ENCODE measurements at regions not wholly inside any gene's neighbourhood (a gene's known extent, or its start where the extent isn't known, plus 50 kb on each side); places are given as distances from the start of the nearest gene placed in this dataset.
A peak's percentile ranks its signal among the peaks of the same experiment; 100 is the strongest.

DNA sequence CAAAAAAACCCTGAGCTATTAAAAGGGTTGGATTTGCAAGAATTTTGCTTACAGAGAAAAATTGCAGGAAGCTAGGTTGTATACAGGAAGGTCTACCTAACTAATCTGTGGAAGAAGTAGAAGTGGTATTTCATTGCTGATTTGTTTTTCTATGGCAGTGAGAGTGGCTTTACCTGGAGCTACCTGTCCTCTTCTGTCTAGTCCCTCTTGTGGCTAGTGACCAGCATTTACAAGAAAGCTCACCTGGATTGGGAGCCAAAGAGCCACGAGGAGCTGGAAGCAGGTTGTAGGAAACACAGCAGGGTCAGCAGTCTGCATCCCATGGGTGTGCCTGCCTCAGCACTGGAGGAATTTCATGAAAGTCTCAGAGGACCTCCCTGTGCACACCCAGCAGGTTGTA is 120.3 kb upstream of the RALGAPA2 start:
- no peak for DNase-seq (ENCODE audit: low read depth in 1 of 2, low spot score in 1 of 2)

DNA sequence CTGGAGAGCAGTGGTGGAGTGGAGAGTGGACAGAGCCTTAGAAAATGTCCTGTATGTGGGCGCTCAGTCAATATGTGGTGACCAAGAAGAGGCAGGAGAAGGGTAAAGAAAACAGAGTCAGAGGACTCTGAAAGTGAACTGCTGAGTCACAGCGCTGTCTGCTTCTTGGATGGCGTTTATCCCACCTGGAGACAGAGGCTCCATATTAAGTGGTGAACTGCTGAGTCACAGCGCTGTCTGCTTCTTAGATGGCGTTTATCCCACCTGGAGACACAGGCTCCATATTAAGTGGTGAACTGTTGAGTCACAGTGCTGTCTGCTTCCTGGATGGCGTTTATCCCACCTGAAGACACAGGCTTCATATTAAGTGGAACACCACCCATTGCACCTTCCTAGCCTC is 119.3 kb upstream of the RALGAPA2 start:
- DNase-seq (ENCODE audit: low read depth in 1 of 2, low spot score in 1 of 2): no peak

DNA sequence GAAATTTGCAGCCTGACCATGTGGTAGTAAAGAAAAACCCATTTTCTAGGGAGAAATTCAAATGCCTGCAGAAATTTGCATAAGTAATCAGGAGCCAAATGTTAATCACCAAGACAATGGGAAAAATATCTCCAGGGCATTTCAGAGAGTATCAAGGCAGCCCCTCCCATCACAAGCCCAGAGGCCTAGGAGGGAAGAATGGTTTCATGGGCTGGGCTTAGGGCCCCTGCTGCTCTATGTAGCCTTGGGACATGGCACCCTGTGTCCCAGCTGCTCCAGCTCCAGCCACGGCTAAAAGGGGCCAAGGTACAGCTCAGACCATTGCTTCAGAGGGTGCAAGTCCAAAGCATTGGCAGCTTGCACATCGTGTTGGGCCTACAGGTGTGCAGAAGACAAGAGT is 117.2 kb upstream of the RALGAPA2 start:
- no peak for DNase-seq (ENCODE audit: low read depth in 1 of 2, low spot score in 1 of 2)

DNA sequence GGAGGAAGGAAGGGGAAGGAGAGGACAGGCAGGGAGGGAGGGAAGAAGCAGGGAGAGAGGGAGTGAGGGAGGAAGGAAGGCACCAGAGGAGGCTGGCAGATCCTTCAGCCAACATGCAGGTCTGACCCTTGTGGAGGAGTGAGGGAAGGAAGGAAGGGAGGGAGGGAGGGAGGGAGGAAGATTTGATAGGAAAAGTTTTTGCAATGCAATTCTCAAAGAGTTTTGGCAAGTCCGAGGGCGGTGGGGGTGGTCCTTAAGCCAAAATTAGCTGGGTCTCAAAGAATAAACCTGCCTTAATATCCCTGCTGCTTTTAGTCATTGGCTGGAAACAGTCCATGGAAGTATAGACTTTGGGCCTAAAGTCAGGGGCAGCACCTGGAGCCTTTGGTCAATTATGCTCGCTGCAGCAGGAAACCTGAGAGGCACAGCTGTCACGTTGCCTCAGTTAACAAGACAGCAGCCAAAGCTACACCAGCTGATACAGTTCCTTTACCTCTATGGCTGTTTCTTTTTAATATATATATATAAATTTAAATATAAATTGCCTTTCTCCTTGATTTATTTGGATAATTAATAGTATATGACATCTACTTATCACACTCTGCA is 115.7 kb upstream of the RALGAPA2 start:
- DNase-seq (ENCODE audit: low read depth in 1 of 2, low spot score in 1 of 2): no peak

DNA sequence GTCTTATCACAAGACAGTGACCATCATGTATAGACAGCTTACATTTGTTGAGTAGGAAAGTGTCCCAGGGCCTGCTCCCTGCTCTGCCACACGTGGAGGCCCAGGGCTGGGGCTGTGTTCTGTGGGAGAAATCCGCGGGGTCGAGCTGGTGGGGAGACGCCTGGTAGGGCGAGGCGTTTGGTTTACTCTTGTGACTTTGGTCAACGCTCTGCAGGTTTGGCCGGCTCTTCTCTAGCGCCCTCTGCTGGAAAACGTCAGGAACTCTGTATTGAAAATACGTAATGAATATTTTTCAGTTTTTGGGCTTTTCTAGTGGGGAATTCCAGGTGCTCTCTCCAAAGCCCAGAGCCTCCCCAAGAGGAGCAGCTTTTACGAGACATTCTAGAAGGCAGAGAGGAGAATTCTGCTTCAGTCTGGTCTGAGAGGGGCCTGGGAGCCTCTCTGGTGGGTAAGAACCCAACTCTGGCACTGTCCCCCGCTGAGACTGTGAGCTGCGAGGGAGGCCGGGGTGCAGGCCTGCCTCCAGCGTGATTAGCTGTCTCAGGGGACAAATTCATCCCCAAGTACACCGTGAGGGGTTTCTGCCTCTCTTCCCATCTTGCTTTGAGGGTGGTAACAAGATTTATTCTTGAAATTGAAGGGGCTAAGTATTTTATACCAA is 112.6 kb upstream of the RALGAPA2 start:
- peak; percentile 1 to 4 for DNase-seq (ENCODE audit: low read depth in 1 of 2, low spot score in 1 of 2)

DNA sequence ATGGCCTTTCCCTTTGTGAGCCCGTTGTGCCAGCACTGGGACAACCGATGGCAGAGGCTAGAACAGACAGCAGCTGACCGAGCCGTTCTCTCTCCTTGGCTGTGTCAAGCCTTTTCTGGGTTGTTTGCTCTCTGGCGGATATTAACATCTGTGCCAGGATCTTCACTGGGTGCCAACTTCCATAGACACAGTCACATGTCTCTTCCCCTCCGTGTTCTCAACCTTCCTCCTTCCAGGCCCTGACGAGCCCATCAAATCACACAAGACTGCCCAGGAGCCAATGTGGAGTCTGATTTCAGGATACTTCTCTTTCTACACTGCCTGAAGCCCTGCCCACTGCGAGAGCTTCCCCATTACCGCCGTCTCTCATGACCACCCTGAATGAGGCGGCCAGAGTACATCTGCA is 111.0 kb upstream of the RALGAPA2 start:
- no peak for DNase-seq (ENCODE audit: low read depth in 1 of 2, low spot score in 1 of 2)

DNA sequence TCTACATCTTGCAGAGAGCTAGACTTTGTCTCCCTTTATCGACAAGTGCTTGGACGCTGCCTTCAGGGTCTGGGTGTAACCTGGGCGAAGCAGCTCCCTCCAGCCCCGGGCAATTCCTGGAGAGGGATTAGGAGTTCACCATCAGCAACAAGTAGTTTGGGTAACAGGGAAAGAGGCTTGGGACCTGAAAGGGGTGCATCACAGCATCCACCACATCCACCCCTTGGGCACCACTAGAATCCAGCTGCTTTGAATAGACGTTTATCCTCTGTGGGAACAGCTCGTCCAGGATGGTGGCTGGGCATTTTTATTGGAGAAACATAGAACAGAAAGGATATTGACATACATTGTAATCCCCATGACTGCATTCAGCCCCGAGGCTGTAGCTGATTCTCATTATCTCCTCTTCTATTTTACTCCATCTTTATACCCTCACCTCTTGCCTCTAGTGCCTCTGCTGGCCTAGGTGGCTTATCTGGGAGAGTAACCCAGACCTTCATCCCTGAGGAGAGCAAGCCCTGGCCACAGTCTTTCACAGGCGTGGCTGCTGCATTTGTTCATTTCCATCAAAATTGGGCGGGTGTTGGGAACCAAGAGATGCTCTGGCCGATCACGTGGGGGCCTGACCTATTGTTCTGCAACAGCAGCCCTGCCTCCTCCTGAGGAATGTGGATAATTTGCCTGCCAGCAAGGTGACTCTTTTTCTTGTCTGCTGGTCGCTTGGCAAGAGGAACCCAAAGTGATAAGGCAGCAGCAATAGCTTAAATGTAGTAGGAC is 109.2 kb upstream of the RALGAPA2 start:
- DNase-seq (ENCODE audit: low read depth in 1 of 2, low spot score in 1 of 2): no peak

- DNase-seq (ENCODE audit: low read depth in 1 of 2, low spot score in 1 of 2): no peak
Measured at GRCh38 chr20:20820785-20821483, 108.5 kb upstream of the RALGAPA2 start.

GRCh38 chr20:20820104-20820503 is 107.7 kb upstream of the RALGAPA2 start:
- no peak for DNase-seq (ENCODE audit: low read depth in 1 of 2, low spot score in 1 of 2)

GRCh38 chr20:20816969-20817755 is 104.7 kb upstream of the RALGAPA2 start:
- DNase-seq (ENCODE audit: low read depth in 1 of 2, low spot score in 1 of 2): no peak

GRCh38 chr20:20815711-20816455 is 103.4 kb upstream of the RALGAPA2 start:
- DNase-seq (ENCODE audit: low read depth in 1 of 2, low spot score in 1 of 2): no peak

DNA sequence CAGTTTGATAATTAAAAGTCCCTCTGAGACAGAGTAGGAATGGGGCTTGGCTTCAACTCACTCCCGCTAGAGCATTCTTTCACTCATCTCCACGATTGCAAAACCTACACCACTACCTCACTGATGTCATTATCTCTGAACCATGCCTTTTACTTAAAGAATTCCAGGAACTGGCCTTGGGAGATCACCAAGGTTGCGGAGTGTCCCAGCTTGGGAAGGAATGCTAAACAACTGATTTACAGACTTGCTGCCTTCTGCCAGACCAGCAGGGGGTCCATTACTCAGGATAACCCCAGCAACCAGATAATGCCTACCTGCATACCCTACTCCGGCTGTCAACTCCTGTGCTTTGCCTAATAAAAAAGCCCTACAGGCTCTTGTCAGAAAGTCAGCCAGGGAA is 102.2 kb upstream of the RALGAPA2 start:
- no peak for DNase-seq (ENCODE audit: low read depth in 1 of 2, low spot score in 1 of 2)

- no peak for DNase-seq (ENCODE audit: low read depth in 1 of 2, low spot score in 1 of 2)
Measured at GRCh38 chr20:20812136-20812535, 99.7 kb upstream of the RALGAPA2 start.

GRCh38 chr20:20808016-20808415 is 95.6 kb upstream of the RALGAPA2 start:
- DNase-seq (ENCODE audit: low read depth in 1 of 2, low spot score in 1 of 2): no peak

GRCh38 chr20:20806121-20807095 is 94.0 kb upstream of the RALGAPA2 start:
- DNase-seq (ENCODE audit: low read depth in 1 of 2, low spot score in 1 of 2): no peak

DNA sequence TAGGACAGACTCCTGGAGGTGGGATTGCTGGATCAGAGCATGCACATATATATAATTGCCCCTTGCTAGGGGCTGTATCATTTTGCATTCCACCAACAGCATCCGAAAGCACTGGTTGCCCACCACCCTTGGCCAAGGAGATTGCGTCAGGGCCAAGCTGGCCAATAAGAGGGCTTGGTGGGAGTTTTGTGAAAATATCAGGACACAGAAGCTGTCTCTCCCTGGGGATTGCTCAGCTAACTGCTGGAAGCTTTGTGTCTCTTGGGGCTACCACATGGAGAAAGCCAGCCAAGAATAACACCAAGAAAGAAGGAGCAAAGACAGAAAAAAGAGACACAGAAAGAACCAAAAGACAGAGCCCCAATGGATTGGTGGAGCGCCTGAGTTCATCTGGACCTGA is 90.6 kb upstream of the RALGAPA2 start:
- DNase-seq (ENCODE audit: low read depth in 1 of 2, low spot score in 1 of 2): no peak

DNA sequence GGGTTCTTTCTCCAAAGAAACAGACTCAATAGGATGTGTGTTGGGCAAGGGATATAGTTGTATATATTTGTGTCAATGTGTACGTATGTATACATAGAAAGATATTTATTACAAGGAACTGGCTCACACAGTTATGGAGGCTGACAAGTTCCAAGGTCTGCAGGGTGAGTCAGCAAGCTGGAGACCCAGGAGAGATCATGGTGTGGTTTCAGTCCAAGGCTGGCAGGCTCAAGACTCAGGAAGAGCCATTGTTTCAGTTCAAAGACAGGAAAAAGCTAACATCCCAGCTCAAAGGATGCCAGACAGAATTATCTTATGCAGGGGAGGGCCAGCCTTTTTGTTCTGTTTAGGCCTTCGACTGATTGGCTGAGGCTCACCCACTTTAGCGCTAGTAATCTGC is 89.9 kb upstream of the RALGAPA2 start:
- no peak for DNase-seq (ENCODE audit: low read depth in 1 of 2, low spot score in 1 of 2)

DNA sequence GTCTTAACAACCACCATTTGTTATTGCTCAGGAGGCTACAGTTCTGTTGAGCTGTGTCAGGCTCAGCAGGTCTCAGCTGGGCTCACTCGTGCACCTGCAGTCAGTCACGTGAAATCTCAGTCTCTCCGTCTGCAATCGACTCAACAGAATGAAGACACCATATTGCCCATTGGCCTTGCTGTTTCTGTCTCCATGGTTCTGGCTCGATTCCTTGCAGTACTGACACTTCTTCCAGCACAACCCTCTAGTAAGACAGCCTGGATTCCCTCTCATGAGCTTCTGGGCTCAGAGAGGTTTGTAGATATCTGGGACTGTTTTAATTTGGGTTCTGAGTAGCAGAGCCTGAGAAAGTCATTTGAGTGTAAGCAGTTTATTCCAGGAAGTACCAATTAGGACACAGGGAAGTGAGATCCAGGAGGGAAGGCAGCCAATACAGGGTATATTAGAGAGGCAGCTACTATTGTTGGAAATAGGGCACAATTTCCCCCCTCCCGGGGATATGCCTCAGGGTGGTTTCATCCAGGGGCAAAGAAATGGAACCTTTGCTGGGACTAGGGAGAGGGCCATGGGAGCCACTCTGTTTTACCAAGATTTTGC is 87.4 kb upstream of the RALGAPA2 start:
- DNase-seq (ENCODE audit: low read depth in 1 of 2, low spot score in 1 of 2): no peak
